Erythroblast (primary cell): ENCODE measurements at regions not wholly inside any gene's neighbourhood (a gene's known extent, or its start where the extent isn't known, plus 50 kb on each side); places are given as distances from the start of the nearest gene placed in this dataset.

Source experiments
- GATA1 ChIP-seq: IDR thresholded peaks from 2 replicates; pipeline ENCODE4 v1.6.1; 2011; ENCODE audit warnings: low read depth, mild to moderate bottlenecking, control low read depth, low read length, moderate library complexity
- POLR2A ChIP-seq: IDR thresholded peaks from 2 replicates; pipeline ENCODE4 v1.6.1; 2011; ENCODE audit warnings: mild to moderate bottlenecking, low read length

GRCh38 chr2:19709553-19709952 lies 192.2 kb downstream of the TTC32 start:
- no peak for TF ChIP-seq POLR2A
- TF ChIP-seq GATA1: no peak
